VCaP (cell line): ENCODE measurements at regions not wholly inside any gene's neighbourhood (a gene's known extent, or its start where the extent isn't known, plus 50 kb on each side); places are given as distances from the start of the nearest gene placed in this dataset.

ENCODE experiments used
- H3K27ac ChIP-seq: fragments of 450-650 bp; 2 replicates; pipeline ENCODE4 v1.5.1; 2017
- TF ChIP-seq, protein P1 (sequence below): fragments of 450-650 bp; conservative IDR thresholded peaks from 2 replicates; pipeline ENCODE4 v1.5.1; 2017; ENCODE audit warnings: mild to moderate bottlenecking, moderate library complexity

- no peak overlapping the region for H3K27ac ChIP-seq
- TF ChIP-seq, protein P1, sequence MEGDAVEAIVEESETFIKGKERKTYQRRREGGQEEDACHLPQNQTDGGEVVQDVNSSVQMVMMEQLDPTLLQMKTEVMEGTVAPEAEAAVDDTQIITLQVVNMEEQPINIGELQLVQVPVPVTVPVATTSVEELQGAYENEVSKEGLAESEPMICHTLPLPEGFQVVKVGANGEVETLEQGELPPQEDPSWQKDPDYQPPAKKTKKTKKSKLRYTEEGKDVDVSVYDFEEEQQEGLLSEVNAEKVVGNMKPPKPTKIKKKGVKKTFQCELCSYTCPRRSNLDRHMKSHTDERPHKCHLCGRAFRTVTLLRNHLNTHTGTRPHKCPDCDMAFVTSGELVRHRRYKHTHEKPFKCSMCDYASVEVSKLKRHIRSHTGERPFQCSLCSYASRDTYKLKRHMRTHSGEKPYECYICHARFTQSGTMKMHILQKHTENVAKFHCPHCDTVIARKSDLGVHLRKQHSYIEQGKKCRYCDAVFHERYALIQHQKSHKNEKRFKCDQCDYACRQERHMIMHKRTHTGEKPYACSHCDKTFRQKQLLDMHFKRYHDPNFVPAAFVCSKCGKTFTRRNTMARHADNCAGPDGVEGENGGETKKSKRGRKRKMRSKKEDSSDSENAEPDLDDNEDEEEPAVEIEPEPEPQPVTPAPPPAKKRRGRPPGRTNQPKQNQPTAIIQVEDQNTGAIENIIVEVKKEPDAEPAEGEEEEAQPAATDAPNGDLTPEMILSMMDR: no peak
Measured at GRCh38 chr10:3397231-3397630, 224.6 kb upstream of the PITRM1 start.

- peak overlapping the region; percentile 42; the same call in 1 of the 2 replicates for H3K27ac ChIP-seq
- TF ChIP-seq, protein P1: no peak
Measured at GRCh38 chr10:3396116-3396515, 223.5 kb upstream of the PITRM1 start.

GRCh38 chr10:3395458-3395861 lies 222.9 kb upstream of the PITRM1 start:
- peak overlapping the region; percentile 42 for H3K27ac ChIP-seq

GRCh38 chr10:3395041-3395440 lies 222.5 kb upstream of the PITRM1 start:
- H3K27ac ChIP-seq: peak overlapping the region; percentile 42
- TF ChIP-seq, protein P1: no peak

More at GRCh38 chr10:3395458-3395861, 222.9 kb upstream of the PITRM1 start:
- TF ChIP-seq, protein P1: no peak

DNA sequence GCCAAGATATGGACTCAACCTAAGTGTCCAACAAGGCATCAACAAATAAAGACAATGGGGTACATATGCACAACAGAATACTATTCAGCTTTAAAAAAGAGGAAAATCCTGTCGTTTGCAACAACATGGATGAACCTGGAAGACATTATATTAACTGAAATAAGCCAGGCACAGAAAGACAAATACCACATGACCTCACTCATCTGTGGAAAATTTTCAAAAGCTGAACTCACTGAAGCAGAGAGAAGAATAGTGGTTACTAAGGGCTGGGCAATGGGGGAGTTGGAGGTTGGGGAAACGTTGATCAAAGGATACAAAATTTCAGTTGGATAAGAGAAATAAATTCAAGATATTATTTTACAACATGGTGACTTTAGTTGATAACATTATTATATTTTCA lies 221.4 kb upstream of the PITRM1 start:
- TF ChIP-seq, protein P1: no peak
- no peak overlapping the region for H3K27ac ChIP-seq

- TF ChIP-seq, protein P1: no peak
- H3K27ac ChIP-seq: peak overlapping the region; percentile 33; the same call in 1 of the 2 replicates
Measured at GRCh38 chr10:3391657-3392056, 219.1 kb upstream of the PITRM1 start.

- TF ChIP-seq, protein P1: no peak
- no peak overlapping the region for H3K27ac ChIP-seq
Measured at GRCh38 chr10:3389130-3389529, 216.5 kb upstream of the PITRM1 start.

- no peak overlapping the region for H3K27ac ChIP-seq
- TF ChIP-seq, protein P1: no peak
Measured at GRCh38 chr10:3385487-3385886, 212.9 kb upstream of the PITRM1 start.
